ENCODE measurements at regions not wholly inside any gene's neighbourhood (a gene's known extent, or its start where the extent isn't known, plus 50 kb on each side); places are given as distances from the start of the nearest gene placed in this dataset.
"Not testable (repeated sequence)": the region's sequence is repeated elsewhere in the genome, so short reads cannot be mapped to it uniquely, and the experiment has no call there.

DNA sequence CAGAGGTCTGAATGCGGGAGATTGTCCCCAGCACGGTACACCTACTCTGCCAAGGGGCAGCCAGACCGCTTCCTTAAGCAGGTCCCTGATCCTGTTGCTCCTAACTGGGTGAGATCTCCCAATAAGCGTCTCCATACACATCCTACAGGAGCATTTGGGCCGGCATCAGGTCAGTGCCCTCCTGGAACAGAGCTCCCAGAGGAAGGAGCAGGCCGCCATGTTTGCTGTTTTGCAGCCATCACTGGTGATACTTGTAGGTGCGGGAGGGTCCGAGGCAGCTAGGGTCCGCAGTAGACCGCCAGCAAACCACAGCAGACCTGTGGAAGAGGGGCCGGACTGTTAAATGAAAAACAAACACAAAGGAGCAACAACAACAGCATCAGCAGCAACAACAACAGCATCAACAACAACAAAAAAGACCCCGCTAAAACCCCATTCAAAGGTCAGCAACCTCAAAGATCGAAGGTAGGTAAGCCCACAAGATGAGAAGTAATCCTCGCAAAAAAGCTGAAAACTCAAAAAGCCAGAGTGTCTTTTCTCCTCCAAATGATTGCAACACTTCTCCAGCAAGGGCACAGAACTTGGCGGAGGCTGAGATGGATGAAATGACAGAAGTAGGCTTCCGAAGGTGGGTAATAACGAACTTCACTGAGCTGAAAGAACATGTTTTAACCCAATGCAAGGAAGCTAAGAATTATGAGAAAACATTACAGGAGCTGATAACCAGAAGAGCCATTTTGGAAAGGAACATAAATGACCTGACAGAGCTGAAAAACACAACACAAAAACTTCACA is 79.0 kb upstream of the CDH7 start:
- no peak for DNase-seq

DNA sequence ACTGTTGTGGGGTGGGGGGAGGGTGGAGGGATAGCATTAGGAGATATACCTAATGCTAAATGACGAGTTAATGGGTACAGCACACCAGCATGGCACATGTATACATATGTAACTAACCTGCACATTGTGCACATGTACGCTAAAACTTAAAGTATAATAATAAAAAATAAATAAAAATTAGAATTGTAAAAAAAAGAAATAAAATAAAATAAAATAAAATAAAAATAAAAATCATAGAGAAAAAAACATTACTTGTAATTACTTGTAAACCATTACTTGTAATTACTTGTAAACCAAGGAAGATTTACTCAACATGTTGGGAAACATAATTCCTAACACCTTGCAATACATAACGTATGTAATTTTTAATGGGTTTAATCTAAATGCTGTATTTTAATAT is 80.7 kb upstream of the CDH7 start:
- not testable (repeated sequence) for DNase-seq

DNA sequence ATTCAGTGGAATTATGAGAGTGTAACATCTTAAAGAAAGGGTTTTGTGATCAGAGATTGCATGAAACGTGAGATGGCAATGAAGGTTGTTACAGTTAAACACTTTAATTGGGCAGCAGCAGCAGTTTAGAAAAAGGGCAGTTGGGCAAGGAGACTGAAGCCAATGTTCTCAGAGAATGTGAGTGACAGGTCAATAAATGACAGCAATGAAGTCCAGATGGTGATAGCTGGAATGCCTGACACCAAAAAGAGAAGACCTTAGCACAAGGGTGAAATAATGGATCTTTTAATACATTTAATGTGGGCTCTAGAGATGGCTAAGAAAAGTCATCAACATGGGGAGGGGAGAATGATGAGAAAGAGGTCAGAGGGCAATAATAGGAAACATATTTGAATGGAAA is 89.4 kb upstream of the CDH7 start:
- DNase-seq = no peak

DNA sequence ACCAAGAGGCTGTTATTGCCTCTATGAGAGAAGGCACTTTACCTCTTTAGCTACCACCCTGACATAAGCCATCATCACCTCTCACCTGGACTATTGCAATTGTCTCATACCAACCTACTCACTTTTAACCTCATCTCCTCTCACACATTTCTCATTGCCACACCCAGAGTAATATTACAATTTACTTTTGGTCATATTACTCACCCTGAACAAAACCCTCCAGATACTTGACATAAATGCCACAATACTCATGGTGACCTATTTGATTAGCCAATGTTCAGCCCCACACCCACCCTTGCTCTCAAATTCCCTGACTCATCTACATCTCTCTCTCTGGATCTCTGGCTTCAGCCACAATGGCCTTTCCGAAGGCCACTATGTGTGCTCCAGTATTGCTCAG is 90.9 kb upstream of the CDH7 start:
- DNase-seq = no peak

DNA sequence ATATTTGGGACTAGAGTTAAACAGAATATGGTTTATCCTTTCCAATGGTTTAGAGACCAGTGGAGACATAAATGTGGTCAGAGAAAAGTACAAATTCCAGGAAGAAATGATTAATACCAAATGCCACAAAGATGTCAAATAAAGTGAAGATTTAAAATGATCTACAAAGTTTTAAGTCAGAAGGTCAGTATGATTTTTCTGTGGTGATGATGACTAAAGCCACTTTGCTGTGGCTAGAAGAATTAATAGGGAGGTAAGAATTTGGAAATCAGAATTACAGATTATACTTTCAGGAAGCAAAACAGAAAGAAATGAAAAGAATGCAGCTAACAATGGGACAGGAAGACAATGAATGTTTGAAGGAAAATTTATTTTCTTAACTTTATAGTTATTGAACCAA is 91.5 kb upstream of the CDH7 start:
- no peak for DNase-seq

DNA sequence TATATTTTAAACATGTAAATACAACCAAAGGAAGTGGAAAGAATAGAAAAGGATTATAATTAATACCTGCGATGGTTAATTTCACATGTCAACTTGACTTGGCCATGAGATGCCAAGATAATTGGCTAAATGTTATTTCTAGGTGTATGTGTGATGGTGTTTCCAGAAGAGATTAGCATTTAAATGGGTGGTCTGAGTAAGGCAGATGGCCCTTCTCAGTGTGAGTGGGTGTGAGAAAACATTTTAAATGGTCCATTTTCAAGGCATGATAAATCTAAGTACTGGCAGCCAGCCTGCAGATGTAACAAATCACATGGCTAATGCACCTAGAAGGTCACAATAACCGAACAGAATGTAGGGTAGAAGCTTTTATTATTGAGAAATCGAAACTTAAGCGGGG is 99.6 kb upstream of the CDH7 start:
- DNase-seq = no peak

DNA sequence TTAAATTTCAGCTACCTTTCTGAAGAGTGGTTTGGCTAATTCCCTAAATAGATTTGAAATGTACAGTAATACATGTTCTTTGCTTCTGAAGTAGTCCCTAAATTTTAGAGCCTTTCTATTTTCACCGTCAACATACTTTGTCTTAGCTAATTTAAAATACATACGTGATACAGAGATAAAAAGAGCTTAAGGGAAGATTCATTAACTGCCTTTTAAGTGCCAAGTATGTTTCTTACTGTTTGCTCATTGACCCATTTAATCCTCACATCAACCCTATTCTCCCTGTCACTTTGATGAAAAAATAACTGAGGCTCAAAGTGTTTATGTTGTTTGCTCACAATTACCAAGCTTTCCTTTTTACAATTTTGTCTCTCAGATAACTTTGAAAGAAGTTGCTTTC is 118.6 kb upstream of the CDH7 start:
- no peak for DNase-seq

DNA sequence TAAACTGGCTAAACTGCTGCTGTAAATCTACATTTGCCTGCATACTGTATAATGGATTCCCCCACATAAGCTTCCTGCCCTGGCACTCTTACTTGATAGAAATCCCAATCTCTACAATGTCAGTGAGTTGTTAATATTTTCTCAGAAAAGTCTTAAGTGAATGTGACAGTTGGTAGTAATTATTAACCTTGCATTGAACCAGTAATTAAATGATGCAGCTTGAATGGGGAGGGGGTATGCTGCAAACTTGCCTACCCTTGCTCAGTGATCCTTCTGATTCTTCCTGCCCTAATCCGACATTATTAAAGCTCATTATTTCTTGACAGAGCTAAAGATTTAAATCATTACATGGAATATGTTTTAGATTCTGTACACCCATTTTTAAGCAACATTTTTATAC is 119.0 kb upstream of the CDH7 start:
- DNase-seq = no peak

DNA sequence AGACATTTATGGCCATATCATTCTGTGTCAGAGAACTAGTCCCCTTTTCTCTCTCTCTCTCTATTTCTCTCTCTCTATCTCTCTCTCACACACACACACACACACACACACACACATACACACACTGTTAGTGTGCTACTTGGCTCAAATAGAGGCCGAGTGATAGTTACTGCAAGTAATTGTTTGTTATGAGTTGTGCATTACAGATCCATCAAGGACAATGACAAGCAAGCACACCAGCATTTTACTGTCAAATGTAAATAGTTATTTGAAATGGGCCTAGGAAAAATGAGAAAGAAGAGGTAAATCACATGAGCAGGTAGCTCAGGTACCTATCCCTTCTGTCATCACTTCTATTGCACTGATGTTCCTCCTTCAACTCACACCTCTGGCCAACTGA is 122.4 kb upstream of the CDH7 start:
- DNase-seq = no peak

DNA sequence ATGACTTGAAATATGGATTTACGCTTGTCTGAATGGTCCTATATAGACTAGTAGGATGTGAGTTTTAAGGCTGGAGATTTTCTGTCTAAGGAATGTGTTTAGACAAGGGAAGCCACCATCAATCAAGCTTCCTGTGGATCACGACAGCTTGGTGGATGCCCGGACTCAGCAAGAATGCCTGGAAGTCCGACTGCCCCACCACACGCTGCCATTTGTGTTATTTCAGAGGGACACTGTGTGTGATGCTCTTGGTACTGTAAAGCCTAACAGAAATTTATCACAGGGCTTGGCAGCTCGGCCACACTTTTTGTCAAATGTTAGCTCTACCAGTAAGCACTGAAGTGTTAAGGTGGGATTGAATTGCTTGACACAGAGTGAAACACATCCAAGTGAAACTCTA is 127.1 kb upstream of the CDH7 start:
- no peak for DNase-seq

DNA sequence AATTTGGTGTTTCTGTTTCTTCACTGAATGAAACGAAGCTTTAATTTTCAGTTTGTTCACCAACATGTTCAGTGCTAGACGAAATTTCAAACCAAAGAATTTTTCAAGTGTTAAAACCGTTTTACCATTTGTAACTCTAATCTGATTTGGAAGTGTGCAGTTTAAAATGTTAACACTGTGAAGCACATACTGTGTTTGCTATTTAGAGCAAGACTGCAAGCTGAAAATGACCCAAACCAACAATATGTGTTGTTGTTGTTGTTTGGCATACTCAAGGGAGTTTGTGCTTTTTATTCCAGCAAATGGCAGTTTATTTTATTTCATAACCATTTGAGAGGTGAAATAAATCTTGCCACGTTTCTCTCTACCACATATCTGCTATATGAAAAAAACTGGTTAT is 128.4 kb upstream of the CDH7 start:
- DNase-seq = no peak

DNA sequence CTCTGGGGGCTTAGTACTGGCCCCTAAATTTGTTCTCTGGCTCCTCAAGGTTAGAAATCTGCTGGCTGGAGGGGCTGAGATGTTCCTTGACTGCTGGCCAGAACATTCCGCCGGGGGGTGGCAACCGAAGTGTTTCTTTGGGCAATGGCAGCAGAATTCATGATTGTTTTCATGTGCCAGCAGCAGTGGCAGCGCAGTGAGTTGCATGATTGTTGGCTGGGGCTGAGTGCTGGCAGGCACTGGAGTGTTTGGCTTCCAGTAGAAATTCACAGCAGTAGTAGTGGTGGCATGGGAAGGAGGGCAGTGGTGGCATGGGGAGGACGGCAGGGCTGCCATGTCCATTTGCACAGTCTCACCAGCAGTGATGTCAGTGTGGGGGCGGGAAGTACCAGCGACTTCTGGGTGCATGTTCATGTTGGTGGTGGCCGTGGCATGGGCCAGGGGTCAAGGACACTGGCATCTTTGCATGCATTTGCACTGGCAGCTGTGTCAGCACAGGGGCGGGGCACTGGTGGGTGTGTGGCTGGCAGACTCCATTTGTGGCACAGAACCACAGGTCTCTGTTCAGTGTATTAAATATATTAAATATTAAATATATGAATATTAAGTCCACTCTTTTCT is 130.6 kb upstream of the CDH7 start:
- no peak for DNase-seq

DNA sequence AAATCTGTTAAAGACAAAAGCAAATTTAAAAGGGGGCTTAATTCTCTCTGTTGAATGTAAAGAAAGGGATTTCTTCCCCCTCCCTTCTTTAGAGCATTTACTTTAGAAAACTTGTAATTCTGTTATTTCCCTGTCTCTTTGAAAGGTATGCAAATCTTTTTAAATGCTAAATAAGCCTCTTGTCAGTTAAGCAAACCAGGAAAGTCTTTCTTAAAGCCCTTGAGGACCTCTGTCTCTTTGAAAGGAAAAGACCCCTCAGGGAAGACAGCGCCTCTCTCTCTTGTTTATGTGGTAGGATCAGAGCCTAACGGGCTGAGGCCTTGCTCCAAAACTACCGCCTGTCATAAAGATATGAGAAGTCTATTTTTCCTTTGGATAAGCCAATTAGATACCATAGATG is 139.9 kb upstream of the CDH7 start:
- DNase-seq = no peak

DNA sequence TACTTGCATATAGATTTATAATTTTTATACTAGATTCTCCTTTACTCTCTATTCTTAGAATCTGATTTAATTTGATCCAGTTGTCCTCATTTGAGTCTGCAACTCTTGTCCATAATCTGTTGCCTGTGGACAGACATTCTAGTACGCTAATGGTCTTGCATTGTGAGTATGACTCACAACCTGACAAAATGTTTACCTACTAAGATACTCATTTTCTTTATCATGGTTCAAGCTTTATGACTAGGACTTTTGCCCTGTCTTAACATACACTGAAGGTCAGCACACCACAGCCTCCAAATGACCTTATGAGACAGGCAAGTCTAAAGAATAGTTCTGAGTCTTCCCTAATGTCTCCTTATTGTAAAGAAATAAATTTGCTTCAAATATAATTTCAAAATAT is 142.3 kb upstream of the CDH7 start:
- DNase-seq = no peak

DNA sequence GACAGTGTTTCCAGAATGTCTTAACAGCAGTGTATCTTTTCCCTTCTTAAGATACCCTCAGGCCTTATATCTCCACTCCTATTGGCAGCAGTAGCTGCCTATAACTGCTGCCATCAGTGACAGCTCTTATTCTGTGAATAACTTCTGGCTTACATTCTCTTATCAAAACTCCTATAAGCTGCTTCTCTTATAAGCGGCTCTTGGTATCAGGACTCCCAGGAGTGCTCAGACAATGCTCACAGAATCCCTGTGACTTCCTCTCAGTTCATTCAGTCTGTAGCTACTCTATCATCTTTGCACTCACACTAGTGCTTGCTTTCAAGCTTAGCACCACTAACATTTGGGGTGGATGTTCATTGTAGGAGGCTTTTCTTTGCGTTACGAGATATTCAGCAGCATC is 143.7 kb upstream of the CDH7 start:
- DNase-seq = no peak

DNA sequence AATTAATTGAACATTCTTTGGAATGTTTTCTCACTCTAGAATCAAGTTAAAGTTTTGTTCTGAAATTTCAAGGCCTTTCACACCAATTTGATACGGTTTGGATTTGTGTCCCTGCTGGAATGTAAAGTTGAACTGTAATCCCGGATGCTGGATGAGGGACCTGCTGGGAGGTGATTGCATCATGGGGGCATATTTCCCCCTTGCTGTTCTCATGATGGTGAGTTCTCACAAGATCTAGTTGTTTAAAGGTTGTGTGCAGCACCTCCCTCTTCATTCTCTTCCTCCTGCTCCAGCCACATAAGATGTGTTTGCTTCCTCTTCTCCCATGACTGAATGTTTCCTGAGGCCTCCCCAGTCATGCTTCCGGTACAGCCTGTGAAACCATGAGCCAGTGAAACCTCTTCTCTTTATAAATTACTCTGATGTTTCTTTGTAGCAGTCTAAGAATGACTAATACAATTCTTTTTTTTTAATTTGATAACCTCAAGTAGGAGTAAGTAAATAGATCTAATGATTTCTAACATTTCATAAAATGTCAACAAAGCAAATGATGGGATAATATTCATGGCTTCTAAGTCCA is 144.2 kb upstream of the CDH7 start:
- DNase-seq = no peak

DNA sequence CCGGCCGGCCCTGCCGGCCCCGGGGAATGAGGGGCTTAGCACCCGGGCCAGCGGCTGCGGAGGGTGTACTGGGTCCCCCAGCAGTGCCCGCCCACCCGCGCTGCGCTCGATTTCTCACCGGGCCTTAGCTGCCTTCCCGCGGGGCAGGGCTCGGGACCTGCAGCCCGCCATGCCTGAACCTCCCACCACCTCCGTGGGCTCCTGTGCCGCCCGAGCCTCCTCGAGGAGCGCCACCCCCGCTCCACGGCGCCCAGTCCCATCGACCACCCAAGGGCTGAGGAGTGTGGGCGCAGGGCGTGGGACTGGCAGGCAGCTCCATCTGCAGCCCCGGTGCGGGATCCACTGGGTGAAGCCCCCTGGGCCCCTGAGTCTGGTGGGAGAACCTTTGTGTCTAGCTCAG is 145.5 kb upstream of the CDH7 start:
- not testable (repeated sequence) for DNase-seq

DNA sequence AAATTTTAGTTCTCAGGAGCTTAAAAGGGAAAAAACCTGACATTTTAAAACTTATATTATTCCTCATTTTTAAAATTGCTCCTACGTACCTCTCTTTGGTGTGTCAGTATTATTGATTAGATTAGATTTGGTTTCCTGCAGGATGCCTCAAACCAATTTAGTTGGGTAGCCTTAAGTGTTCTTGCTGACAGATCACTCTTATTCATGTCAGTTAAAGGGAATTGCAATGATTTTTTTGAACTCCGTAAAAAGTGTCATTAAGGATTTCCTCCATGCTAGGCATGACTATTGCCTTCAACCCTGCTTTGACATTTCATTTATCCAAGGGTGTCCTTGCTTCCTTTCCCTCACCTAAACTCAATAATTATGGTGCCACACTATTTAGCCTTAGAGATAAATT is 149.0 kb upstream of the CDH7 start:
- DNase-seq = no peak

DNA sequence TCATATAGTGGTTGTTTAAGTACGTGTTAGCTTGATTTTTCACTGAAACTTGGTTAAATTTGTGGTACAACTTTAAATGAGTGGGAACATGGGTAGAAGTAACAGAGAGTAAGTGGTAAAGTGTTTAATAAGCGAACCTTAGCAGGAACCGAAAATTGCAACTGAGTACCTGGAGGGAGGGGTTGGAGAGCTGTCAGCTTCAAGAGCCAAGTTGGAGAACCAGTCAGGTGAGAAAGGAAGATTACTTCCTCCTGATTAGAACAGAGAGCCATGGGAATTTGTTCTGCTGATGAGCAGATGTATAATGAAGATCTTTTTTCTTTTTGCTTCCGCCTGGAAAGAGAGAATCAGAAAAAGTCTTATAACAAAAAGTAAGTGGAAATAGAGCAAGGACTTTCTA is 158.4 kb upstream of the CDH7 start:
- no peak for DNase-seq

DNA sequence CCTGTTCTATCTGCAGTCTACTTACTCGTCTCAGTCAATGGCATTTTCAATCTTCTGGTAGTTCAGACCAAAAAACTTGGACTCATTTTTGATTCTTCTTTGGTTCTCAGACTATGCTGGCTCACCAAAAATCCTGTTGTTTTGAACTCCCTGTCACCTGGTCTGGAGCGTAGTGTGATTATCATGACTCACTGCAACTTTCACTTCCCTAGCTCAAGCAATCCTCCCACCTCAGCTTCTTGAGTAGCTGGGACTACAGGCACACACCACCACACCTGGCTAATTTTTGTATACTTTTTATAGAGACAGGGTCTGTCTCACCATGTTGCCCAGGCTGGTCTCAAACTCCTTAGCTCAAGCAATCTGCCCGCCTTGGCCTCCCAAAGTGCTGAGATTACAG is 163.3 kb upstream of the CDH7 start:
- DNase-seq = no peak

DNA sequence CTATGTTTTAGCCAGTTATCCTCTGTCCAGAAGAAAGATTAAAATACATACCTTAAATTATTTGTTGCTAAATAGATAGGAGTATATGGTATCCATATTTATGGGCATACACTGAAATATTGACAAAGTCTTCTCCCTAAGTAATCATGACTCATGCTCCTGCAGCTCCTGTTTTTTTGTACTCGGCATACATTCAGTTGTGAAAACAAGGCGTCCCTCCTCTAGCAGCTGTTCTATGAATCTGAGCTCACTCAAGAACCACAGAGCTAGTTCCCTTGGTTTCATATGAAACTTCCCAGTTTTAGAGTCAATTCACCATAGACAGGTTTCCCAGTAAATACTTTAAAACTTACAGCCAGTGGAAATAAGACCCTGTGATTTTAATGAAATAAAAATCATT is 168.7 kb upstream of the CDH7 start:
- DNase-seq = not testable (repeated sequence)

DNA sequence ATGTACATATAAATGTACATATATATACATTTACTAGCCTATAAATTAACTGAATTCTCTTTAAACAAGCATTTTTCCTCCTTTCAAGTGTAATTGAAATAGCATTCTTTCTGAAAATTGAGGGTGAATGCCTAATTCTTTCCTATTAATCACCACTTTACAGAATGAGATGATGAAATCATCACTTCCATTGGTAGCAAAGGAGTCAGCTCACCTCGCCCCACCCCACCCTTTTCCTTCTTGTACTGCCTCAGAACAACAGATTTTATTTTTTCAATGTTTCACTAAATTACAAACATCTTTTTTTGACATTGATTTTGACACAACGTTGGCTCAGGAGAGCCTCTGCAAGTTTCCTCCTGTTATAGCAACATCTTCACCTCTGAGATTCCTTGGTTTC is 181.9 kb upstream of the CDH7 start:
- no peak for DNase-seq

DNA sequence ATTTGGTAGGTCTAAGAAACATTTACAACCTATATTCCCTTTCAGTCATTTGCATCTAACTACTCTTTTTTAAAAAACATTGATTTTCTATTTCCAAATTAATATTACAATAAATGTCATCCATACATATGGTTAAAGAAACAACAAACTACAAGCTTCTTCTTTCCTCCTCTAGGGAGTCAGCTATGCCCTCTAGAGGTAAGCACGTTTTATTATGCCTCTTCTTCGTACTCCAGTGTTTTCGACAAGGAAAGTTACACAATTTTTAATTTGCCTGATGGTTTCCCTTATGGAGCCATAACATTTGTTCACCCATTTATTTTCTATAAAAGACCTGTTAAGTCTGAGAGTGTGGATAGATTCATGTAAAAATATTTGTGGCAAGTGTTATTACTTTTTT is 183.4 kb upstream of the CDH7 start:
- DNase-seq = no peak

DNA sequence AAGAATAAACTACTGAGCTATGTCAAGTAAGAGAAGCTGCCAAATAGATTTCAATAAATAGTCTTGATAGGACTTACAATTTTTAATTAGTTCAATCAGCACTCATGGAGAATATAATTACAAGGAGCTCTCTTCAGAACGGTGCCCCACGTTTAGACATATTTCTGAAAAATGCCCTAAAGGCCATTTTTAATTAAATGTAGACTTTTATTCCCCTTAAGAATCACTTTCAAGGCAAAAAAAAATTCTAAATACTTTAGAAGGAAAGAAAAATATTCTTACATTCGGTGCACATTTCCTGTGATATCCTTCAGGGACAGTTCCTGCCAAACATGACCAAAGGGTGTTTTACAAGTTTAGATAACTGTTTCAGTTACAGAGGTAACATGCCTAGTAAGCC is 202.5 kb upstream of the CDH7 start:
- no peak for DNase-seq

DNA sequence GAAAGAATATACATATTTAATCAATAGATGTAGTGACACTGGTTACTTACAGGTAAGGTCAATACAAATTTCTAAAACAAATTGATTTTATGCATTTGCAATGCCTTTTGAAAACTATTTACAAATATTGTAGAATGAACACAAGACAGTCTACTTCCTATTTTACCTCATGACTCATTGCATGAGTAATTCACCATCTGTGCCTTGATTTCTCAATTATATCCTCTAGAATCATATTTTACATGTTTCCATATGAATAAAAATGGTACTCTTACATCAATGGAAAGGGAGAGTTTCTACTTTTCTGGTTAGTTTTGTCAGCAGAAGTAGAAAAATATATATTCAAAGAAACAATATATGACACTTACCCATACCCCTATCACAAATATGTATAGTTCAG is 203.8 kb upstream of the CDH7 start:
- no peak for DNase-seq

Data from right forelimb (tissue), 1 donor.